Parathyroid adenoma (tissue), 2 donors: ENCODE measurements at regions not wholly inside any gene's neighbourhood (a gene's known extent, or its start where the extent isn't known, plus 50 kb on each side); places are given as distances from the start of the nearest gene placed in this dataset.
"Not testable (repeated sequence)": the region's sequence is repeated elsewhere in the genome, so short reads cannot be mapped to it uniquely, and the experiment has no call there.

Experiments used
- H2AFZ ChIP-seq: fragments of 300-600 bp; sonication (generic); one replicate; pipeline ENCODE4 v1.7.0; 2017; ENCODE audit warnings: antibody characterized with exemption, mild to moderate bottlenecking
- H3K27ac ChIP-seq: fragments of 300-600 bp; sonication (generic); one replicate; pipeline ENCODE4 v1.7.0; 2017
- H3K27me3 ChIP-seq: fragments of 300-600 bp; sonication (generic); one replicate; pipeline ENCODE4 v1.7.0; 2017; ENCODE audit warnings: low read length; ENCODE audit not compliant: control insufficient read depth, insufficient read depth
- H3K36me3 ChIP-seq: fragments of 300-600 bp; sonication (generic); one replicate; pipeline ENCODE4 v1.7.0; 2017; ENCODE audit warnings: low read length; ENCODE audit not compliant: control insufficient read depth, insufficient read depth
- H3K4me1 ChIP-seq: fragments of 300-600 bp; sonication (generic); one replicate; pipeline ENCODE4 v1.7.0; 2017; ENCODE audit warnings: control low read depth
- H3K4me2 ChIP-seq: fragments of 300-600 bp; sonication (generic); one replicate; pipeline ENCODE4 v1.7.0; 2017; ENCODE audit warnings: low read length
- H3K4me3 ChIP-seq: fragments of 300-600 bp; sonication (generic); one replicate; pipeline ENCODE4 v1.7.0; 2017; ENCODE audit warnings: low read depth, low read length
- H3K79me2 ChIP-seq: fragments of 300-600 bp; sonication (generic); one replicate; pipeline ENCODE4 v1.7.0; 2017; ENCODE audit warnings: control low read depth
- H3K9ac ChIP-seq: fragments of 300-600 bp; sonication (generic); one replicate; pipeline ENCODE4 v1.7.0; 2017; ENCODE audit warnings: mild to moderate bottlenecking
- H3K9me3 ChIP-seq: fragments of 300-600 bp; sonication (generic); one replicate; pipeline ENCODE4 v1.7.0; 2017; ENCODE audit warnings: low read length; ENCODE audit not compliant: control insufficient read depth
- TF ChIP-seq, protein P1 (sequence below): fragments of 300-600 bp; sonication (generic); IDR thresholded peaks from one replicate; pipeline ENCODE4 v1.7.0; 2017; ENCODE audit warnings: antibody characterized with exemption, mild to moderate bottlenecking
- donor health status: primary hyperparathyroidism.

DNA sequence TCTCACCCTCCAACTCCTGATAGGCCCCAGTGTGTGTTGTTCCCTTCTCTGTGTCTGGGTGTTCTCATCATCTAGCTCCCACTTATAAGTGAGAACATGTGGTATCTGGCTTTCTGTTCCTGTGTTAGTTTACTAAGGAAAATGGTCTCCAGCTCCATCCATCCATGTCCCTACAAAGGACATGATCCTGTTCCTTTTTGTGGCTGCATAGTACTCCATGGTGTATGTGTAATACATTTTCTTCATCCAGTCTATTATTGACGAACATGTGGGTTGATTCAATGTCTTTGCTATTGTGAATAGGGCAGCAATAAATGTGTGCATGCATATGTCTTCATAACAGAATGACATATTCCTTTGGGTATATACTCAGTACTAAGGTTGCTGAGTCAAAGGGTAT, 1397.0 kb downstream of the UQCRFS1 start:
- TF ChIP-seq, protein P1, sequence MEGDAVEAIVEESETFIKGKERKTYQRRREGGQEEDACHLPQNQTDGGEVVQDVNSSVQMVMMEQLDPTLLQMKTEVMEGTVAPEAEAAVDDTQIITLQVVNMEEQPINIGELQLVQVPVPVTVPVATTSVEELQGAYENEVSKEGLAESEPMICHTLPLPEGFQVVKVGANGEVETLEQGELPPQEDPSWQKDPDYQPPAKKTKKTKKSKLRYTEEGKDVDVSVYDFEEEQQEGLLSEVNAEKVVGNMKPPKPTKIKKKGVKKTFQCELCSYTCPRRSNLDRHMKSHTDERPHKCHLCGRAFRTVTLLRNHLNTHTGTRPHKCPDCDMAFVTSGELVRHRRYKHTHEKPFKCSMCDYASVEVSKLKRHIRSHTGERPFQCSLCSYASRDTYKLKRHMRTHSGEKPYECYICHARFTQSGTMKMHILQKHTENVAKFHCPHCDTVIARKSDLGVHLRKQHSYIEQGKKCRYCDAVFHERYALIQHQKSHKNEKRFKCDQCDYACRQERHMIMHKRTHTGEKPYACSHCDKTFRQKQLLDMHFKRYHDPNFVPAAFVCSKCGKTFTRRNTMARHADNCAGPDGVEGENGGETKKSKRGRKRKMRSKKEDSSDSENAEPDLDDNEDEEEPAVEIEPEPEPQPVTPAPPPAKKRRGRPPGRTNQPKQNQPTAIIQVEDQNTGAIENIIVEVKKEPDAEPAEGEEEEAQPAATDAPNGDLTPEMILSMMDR: no peak
- Histone ChIP-seq H3K27me3 (no peaks in the 10 kb centered on the region), H3K9me3 (no peaks in the 10 kb centered on the region), H3K79me2 (no peaks in the 10 kb centered on the region), H3K4me3 (no peak overlapping the region), H3K36me3 (no peaks in the 10 kb centered on the region), H3K4me2 (no peak overlapping the region), H3K27ac (no peak overlapping the region), H3K4me1 (no peaks in the 10 kb centered on the region), H3K9ac (no peak overlapping the region), H2AFZ (no peak overlapping the region)

DNA sequence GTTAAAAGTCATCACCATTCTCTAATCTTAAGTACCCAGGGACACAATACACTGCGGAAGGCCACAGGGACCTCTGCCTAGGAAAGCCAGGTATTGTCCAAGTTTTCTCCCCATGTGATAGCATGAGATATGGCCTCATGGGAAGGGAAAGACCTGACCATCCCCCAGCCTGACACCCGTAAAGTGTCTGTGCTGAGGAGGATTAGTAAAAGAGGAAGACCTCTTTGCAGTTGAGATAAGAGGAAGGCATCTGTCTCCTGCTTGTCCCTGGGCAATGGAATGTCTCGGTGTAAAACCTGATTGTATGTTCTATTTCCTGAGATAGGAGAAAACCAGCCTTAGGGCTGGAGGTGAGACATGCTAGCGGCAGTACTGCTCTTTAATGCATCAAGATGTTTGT, 1398.1 kb downstream of the UQCRFS1 start:
- H3K4me1 ChIP-seq, H3K36me3 ChIP-seq, H3K4me3 ChIP-seq, H3K27ac ChIP-seq, H3K9ac ChIP-seq, H3K9me3 ChIP-seq, H3K4me2 ChIP-seq, H3K79me2 ChIP-seq, H3K27me3 ChIP-seq, H2AFZ ChIP-seq: not testable (repeated sequence)

DNA sequence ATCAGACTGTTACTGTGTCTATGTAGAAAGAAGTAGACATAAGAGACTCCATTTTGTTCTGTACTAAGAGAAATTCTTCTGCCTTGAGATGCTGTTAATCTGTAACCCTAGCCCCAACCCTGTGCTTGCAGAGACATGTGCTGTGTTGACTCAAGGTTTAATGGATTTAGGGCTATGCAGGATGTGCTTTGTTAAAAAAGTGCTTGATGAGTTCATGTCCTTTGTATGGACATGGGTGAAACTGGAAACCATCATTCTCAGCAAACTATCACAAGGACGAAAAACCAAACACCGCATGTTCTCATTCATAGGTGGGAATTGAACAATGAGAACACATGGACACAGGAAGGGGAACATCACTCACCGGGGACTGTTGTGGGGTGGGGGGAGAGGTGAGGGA, 1398.7 kb downstream of the UQCRFS1 start:
- not testable (repeated sequence) for H3K9ac ChIP-seq, H3K27me3 ChIP-seq, H3K4me1 ChIP-seq

DNA sequence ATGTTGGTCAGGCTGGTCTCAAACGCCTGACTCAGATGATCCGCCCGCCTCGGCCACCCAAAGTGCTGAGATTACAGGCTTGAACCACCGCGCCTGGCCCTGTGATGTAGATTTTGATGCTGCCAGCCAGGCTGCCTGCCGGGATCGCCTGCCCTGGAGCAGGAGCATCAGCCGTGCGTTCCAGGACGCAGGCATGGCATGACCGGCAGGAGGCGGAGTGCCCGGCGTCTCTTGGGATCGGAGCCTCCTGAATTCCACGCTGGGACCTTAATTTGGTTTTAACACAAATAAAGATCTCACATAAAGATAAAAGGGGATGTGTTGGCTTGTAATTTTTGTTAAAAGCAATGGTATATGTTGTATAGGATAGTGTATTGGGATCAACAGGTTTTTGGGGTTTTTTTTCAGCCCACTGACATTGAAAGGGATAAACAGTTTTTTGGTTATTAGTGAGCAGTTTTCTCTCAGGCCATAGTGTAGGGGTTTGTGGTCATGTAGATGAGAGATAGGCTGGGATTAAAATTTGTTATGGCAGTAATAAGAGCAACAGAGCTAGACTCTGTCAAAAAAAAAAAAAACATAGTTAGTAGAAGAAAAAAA, 1406.4 kb downstream of the UQCRFS1 start:
- no peak overlapping the region for H3K27ac ChIP-seq
- no peaks in the 10 kb centered on the region for H3K27me3 ChIP-seq
- H3K4me1 ChIP-seq: no peaks in the 10 kb centered on the region
- H3K4me3 ChIP-seq: no peak overlapping the region
- H3K36me3 ChIP-seq: no peaks in the 10 kb centered on the region
- H2AFZ ChIP-seq: no peak overlapping the region
- no peak overlapping the region for H3K4me2 ChIP-seq
- no peaks in the 10 kb centered on the region for H3K9me3 ChIP-seq
- H3K9ac ChIP-seq: no peak overlapping the region
- peaks cover 2% of the 10 kb centered on the region for H3K79me2 ChIP-seq
- TF ChIP-seq, protein P1: no peak

More for the DNA sequence above, 1398.7 kb downstream of the UQCRFS1 start:
- not testable (repeated sequence) for H3K4me2 ChIP-seq, H3K79me2 ChIP-seq, H3K27ac ChIP-seq, H3K4me3 ChIP-seq, H3K36me3 ChIP-seq, H3K9me3 ChIP-seq, H2AFZ ChIP-seq

DNA sequence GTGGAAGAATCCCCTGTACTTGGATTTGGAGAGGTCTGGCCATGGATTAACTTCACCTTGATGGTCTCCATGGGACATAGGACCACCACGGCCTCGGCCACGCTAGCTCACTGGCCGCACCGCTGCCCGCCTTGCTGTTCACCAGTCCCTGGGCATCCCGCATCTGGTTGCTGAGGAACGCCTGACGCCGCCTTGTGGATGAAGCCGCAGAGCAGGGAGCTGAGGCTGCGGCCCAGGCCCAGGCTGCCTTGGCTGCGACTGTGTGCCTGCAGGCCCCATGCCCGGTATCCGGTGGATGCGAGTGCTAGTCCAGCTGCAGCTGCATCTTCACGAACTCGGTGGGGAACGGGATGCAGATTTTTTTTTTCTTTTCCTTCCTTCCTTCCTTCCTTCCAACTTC, 1407.1 kb downstream of the UQCRFS1 start:
- H3K27ac ChIP-seq: no peak overlapping the region
- no peak overlapping the region for H3K9ac ChIP-seq
- no peaks in the 10 kb centered on the region for H3K4me1 ChIP-seq
- peaks cover 2% of the 10 kb centered on the region for H3K79me2 ChIP-seq
- TF ChIP-seq, protein P1: no peak
- no peaks in the 10 kb centered on the region for H3K36me3 ChIP-seq
- no peak overlapping the region for H2AFZ ChIP-seq
- no peaks in the 10 kb centered on the region for H3K9me3 ChIP-seq
- H3K27me3 ChIP-seq: no peaks in the 10 kb centered on the region
- no peak overlapping the region for H3K4me2 ChIP-seq
- H3K4me3 ChIP-seq: no peak overlapping the region

DNA sequence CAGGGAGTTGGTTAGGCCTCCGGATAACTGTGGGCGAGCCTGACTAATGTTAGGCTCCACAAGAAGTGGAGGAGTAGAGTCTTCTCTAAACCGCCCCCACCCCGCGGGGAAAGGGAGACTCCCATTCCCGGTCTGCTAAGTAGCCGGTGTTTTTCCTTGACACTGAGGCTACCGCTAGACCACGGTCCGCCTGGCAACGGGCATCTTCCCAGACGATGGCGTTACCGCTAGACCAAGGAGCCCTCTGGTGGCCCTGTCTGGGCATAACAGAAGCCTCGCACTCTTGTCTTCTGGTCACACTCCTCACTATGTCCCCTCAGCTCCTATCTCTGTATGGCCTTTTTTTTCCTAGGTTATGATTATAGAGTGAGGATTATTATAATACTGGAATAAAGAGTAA, 1410.7 kb downstream of the UQCRFS1 start:
- H3K27me3 ChIP-seq, H3K79me2 ChIP-seq, H3K4me1 ChIP-seq, H3K27ac ChIP-seq, H3K9ac ChIP-seq, H3K36me3 ChIP-seq, H3K4me2 ChIP-seq, H3K4me3 ChIP-seq, H3K9me3 ChIP-seq, H2AFZ ChIP-seq: not testable (repeated sequence)
